ENCODE measurements at regions not wholly inside any gene's neighbourhood (a gene's known extent, or its start where the extent isn't known, plus 50 kb on each side); places are given as distances from the start of the nearest gene placed in this dataset.

DNA sequence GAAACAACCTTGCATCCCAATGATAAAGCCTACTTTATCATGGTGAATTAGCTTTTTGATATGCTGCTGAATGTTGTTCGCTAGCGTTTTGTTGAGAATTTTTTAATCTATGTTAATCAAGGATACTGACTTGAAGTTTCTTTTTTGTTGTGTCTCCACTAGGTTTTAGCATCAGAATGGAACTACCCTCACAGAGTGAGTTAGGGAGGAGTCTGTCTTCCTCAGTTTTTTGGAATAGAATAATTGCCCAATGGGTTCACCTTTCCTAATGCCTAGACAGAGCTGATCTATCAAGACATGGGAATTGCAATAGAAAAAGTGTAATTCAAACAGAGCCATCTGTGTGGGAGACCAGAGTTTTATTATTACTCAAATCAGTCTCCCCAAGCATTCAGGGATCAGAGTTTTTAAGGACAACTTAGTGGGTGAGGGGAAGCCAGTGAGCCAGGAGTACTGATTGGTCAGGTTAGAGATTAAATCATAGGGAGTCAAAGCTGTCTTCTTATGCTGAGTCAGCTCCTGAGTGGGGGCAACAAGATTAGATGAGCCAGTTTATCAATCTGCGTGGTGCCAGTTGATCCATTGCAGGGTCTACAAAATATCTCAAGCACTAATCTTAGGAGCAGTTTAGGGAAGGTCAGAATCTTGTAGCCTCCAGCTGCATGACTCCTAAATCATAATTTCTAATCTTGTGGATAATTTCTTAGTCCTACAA, 237.4 kb upstream of the PPP2R3A start:
- DNase-seq (ENCODE audit: low read depth) = no peak
- TF ChIP-seq, protein P1, sequence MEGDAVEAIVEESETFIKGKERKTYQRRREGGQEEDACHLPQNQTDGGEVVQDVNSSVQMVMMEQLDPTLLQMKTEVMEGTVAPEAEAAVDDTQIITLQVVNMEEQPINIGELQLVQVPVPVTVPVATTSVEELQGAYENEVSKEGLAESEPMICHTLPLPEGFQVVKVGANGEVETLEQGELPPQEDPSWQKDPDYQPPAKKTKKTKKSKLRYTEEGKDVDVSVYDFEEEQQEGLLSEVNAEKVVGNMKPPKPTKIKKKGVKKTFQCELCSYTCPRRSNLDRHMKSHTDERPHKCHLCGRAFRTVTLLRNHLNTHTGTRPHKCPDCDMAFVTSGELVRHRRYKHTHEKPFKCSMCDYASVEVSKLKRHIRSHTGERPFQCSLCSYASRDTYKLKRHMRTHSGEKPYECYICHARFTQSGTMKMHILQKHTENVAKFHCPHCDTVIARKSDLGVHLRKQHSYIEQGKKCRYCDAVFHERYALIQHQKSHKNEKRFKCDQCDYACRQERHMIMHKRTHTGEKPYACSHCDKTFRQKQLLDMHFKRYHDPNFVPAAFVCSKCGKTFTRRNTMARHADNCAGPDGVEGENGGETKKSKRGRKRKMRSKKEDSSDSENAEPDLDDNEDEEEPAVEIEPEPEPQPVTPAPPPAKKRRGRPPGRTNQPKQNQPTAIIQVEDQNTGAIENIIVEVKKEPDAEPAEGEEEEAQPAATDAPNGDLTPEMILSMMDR (IDR thresholded peaks at IDR 0.05; ENCODE audit: insufficient read depth, low read depth, low read length, missing control alignments) = no peak
- no peak overlapping the region for H3K4me3 ChIP-seq (ENCODE audit: low read length)

DNA sequence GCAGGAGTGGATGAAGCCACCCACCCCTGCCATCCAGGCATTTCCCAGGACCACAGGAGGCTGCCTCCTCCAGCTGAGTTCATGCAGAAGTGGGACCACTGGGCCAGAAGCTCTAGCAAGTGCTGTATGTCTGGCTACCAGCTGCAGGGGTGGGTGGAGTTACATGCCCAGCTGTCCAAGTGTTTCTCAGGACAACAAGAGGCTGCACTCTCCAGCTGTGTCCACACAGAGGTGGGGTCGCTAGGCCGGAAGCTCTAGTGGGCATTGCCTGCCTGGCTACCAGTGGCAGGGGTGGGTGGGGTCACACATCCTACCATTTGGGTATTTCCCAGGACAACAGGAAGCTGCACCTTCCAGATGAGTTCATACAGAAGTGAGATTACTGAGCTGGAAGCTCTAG, 234.0 kb upstream of the PPP2R3A start:
- DNase-seq (ENCODE audit: low read depth) = no peak

DNA sequence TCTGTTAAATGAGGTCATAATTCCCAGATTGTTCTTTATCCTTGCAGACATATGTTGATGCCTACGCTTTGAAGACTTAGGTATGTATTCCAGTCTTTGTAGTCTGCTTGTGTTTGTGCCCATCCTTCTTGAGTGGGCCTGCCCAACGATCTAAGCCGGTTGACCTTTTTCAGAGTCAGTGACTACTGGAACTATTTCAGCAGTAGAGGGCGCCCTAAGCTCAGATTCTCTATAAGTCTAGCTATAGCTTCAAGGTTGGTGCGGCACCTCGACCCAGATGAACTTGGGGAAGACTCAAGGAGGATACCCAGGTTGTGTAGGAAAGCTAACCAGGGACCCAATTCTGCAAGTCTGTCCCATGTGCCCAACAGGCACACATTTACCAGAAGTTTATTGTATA, 228.8 kb upstream of the PPP2R3A start:
- DNase-seq (ENCODE audit: low read depth) = peak; percentile 30
- TF ChIP-seq, protein P1 (IDR thresholded peaks at IDR 0.05; ENCODE audit: insufficient read depth, low read depth, low read length, missing control alignments) = no peak

More for the DNA sequence above, 234.0 kb upstream of the PPP2R3A start:
- no peak overlapping the region for H3K4me3 ChIP-seq (ENCODE audit: low read length)
- TF ChIP-seq, protein P1 (IDR thresholded peaks at IDR 0.05; ENCODE audit: insufficient read depth, low read depth, low read length, missing control alignments) = no peak

DNA sequence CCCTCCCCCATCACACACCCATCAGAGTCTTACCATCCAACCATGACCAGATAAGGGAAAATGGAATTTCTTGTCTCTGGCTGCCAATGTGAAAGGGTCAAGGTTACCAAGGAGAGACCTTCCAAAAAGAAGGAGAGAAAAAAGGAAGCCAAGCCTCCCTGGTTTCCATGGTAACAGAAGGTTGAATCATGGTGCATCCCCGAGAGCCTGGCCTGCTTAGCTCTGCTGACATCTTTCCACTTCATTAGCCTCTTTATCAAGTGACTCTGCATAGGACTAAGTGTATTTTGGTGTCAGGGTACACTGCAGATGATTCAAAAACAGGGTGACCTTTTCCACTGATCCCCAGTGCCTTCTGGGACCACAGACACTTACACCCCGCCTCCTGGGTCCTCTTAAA, 225.7 kb upstream of the PPP2R3A start:
- DNase-seq (ENCODE audit: low read depth) = no peak
- no peak overlapping the region for H3K4me3 ChIP-seq (ENCODE audit: low read length)
- TF ChIP-seq, protein P1 (IDR thresholded peaks at IDR 0.05; ENCODE audit: insufficient read depth, low read depth, low read length, missing control alignments) = no peak

More for the DNA sequence above, 228.8 kb upstream of the PPP2R3A start:
- no peak overlapping the region for H3K4me3 ChIP-seq (ENCODE audit: low read length)

DNA sequence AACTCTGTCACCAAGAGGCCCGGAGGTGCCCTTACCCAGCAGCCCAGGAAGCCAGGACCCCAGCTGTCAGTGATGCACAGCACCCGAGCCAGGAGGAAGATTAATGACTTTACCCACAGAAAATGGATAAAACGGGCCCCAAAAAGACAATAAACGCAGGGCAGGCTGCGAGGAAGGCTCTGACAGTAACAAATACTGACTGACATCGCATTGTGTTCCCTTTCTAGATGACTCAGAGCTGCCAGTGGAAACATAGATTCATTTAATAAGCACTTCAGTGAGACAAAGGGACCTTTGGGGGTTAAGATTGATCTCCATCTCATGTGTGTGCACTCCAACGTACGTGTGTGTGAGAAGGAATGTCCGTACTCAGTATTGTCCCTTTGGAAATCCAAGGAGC, 225.3 kb upstream of the PPP2R3A start:
- TF ChIP-seq, protein P1 (IDR thresholded peaks at IDR 0.05; ENCODE audit: insufficient read depth, low read depth, low read length, missing control alignments) = no peak
- no peak for DNase-seq (ENCODE audit: low read depth)
- H3K4me3 ChIP-seq (ENCODE audit: low read length) = no peak overlapping the region

- H3K4me3 ChIP-seq (ENCODE audit: low read length) = no peak overlapping the region
- TF ChIP-seq, protein P1 (IDR thresholded peaks at IDR 0.05; ENCODE audit: insufficient read depth, low read depth, low read length, missing control alignments) = no peak
- no peak for DNase-seq (ENCODE audit: low read depth)
Measured at GRCh38 chr3:135740751-135741150, 224.8 kb upstream of the PPP2R3A start.

DNA sequence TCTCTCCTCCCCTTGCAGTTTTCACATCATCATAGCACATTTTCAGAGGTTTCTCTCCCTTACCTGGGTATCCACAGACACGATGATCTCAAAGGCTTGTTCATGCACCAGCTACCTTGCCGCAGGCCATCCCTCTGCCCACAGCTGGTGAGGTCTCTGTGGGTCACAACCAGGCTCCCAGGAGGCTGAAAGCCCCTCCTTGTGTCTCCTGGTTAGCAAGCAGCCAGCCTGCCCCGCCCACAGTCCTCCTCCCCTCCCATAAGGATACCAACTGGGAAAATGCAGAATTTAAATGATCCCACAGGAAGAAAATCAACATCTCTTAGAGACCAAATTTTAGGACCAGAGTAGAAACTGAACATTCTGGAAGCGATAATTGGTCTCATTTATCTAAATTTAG, 213.5 kb upstream of the PPP2R3A start:
- no peak overlapping the region for H3K4me3 ChIP-seq (ENCODE audit: low read length)
- no peak for DNase-seq (ENCODE audit: low read depth)
- TF ChIP-seq, protein P1 (IDR thresholded peaks at IDR 0.05; ENCODE audit: insufficient read depth, low read depth, low read length, missing control alignments) = no peak

All from epithelial cell of esophagus (primary cell).